BE2C (cell line): ENCODE measurements at regions not wholly inside any gene's neighbourhood (a gene's known extent, or its start where the extent isn't known, plus 50 kb on each side); places are given as distances from the start of the nearest gene placed in this dataset.

Experiments
- DNase-seq: peaks from one replicate; pipeline ENCODE4 v3.0.0-alpha.2; 2020
- H3K27me3 ChIP-seq: fragments of 250-450 bp; sonication (Bioruptor Pico); 2 replicates; pipeline ENCODE4 v1.5.1; 2020; ENCODE audit warnings: mild to moderate bottlenecking
- H3K36me3 ChIP-seq: fragments of 250-450 bp; sonication (Bioruptor Pico); 2 replicates; pipeline ENCODE4 v1.5.1; 2020; ENCODE audit warnings: mild to moderate bottlenecking
- H3K4me1 ChIP-seq: fragments of 250-450 bp; sonication (Bioruptor Pico); 2 replicates; pipeline ENCODE4 v1.5.1; 2020
- H3K4me3 ChIP-seq: 2 replicates; pipeline ENCODE4 v1.5.1; 2011; ENCODE audit warnings: low read depth, low read length
- H3K9me3 ChIP-seq: fragments of 250-450 bp; sonication (Bioruptor Pico); 2 replicates; pipeline ENCODE4 v1.5.1; 2020
- CTCF ChIP-seq: IDR thresholded peaks from 2 replicates; pipeline ENCODE4 v1.5.1; 2012; ENCODE audit warnings: mild to moderate bottlenecking, low read depth, low read length

- Histone ChIP-seq H3K36me3 (no peaks in the 10 kb centered on the region), H3K4me1 (no peaks in the 10 kb centered on the region), H3K9me3 (no peaks in the 10 kb centered on the region), H3K27me3 (no peaks in the 10 kb centered on the region), H3K4me3 (no peak overlapping the region)
- DNase-seq: no peak
- TF ChIP-seq CTCF: no peak
Observed at GRCh38 chr13:102933122-102933521, 87.3 kb downstream of the ERCC5 start.

- no peaks in the 10 kb centered on the region for H3K36me3 ChIP-seq
- no peak for TF ChIP-seq CTCF
- H3K4me1 ChIP-seq: no peaks in the 10 kb centered on the region
- no peaks in the 10 kb centered on the region for H3K9me3 ChIP-seq
- H3K27me3 ChIP-seq: peaks cover 3% of the 10 kb centered on the region
- H3K4me3 ChIP-seq: no peak overlapping the region
- DNase-seq: no peak
Observed at GRCh38 chr13:102932331-102932730, 86.5 kb downstream of the ERCC5 start.

DNA sequence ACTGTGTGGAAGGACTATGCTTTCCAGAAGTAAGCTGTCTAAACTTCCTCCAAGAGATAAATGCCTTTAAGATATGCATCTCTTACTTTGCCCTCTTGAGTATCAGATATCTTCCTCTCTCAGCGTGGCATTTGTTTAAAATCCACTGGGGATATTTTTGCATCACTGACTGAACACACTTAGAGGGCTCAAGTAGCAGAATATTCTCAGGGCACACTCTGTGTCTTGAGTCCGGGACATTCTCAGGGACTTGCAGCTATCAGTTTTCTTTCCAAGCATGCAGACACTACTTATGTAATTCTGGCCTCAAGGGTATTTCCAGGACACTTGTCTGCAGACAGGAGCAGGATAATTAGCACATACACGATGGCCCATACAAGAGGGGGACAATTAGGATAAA, 84.7 kb downstream of the ERCC5 start:
- Histone ChIP-seq H3K4me1 (no peaks in the 10 kb centered on the region), H3K27me3 (peaks cover 3% of the 10 kb centered on the region), H3K4me3 (no peak overlapping the region), H3K9me3 (no peaks in the 10 kb centered on the region), H3K36me3 (no peaks in the 10 kb centered on the region)
- DNase-seq: no peak
- no peak for TF ChIP-seq CTCF

DNA sequence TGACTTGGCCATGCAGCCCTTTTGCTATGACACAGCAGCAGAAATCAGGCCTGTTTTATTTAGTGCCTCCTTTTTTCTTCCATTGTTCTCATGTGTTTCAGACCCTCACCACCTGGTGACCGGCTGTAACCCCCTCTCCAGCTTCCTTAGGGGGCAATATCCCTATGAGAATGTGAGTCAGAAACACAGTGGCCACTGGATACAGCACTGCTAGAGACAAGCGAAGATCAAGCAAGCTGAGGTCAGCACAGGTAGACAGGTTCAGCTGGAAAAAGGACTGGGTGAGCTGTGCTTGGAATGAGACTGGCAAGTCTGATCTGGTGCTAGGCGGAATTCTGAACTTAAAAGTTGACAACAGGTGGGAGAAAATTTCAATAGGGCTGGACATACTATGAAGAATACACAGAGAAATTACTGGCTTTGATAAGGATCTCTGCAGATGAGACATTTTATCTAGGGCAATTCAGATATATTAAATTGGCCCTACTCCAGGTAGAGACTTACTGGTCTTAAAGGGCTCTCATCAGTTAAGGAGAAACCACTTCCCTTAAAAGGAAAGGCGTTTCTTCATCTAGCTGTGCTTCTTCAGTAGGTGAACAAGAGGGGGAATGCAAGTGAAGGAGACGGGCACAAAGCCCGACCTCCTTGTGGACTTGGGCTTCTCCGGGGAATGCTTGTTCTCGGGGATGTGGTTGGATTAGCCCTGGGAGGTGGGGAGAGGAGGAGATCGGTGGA, 83.3 kb downstream of the ERCC5 start:
- H3K36me3 ChIP-seq: no peaks in the 10 kb centered on the region
- H3K9me3 ChIP-seq: no peaks in the 10 kb centered on the region
- H3K4me1 ChIP-seq: no peaks in the 10 kb centered on the region
- no peak overlapping the region for H3K4me3 ChIP-seq
- H3K27me3 ChIP-seq: peaks cover 3% of the 10 kb centered on the region
- no peak for TF ChIP-seq CTCF
- no peak for DNase-seq
